HFFc6 (cell line): ENCODE measurements at regions not wholly inside any gene's neighbourhood (a gene's known extent, or its start where the extent isn't known, plus 50 kb on each side); places are given as distances from the start of the nearest gene placed in this dataset.
"Not testable (repeated sequence)": the region's sequence is repeated elsewhere in the genome, so short reads cannot be mapped to it uniquely, and the experiment has no call there.

ENCODE experiments used
- DNase-seq: peaks from one replicate; pipeline ENCODE4 v3.0.0-alpha.2; 2018
- H3K27ac Mint-ChIP-seq: 2 replicates; pipeline ENCODE4 v1.8.0; 2020; ENCODE audit warnings: mild to moderate bottlenecking, mixed read lengths
- H3K27me3 Mint-ChIP-seq: 2 replicates; pipeline ENCODE4 v1.8.0; 2021; ENCODE audit warnings: mild to moderate bottlenecking, moderate library complexity, mixed read lengths; ENCODE audit not compliant: insufficient read depth
- H3K36me3 Mint-ChIP-seq: 2 replicates; pipeline ENCODE4 v1.8.0; 2021; ENCODE audit warnings: low read depth, mixed read lengths
- H3K4me1 Mint-ChIP-seq: 2 replicates; pipeline ENCODE4 v1.8.0; 2020; ENCODE audit warnings: low read depth, mixed read lengths
- H3K4me3 Mint-ChIP-seq: 2 replicates; pipeline ENCODE4 v1.8.0; 2020; ENCODE audit warnings: mild to moderate bottlenecking, moderate library complexity, mixed read lengths
- H3K9me3 Mint-ChIP-seq: 2 replicates; pipeline ENCODE4 v1.8.0; 2020; ENCODE audit warnings: mild to moderate bottlenecking, mixed read lengths
- TF ChIP-seq, protein P1 (sequence below): fragments of 200-600 bp; sonication (generic); IDR thresholded peaks from 2 replicates; pipeline ENCODE4 v1.5.0; 2021; ENCODE audit warnings: antibody characterized with exemption, mild to moderate bottlenecking

DNA sequence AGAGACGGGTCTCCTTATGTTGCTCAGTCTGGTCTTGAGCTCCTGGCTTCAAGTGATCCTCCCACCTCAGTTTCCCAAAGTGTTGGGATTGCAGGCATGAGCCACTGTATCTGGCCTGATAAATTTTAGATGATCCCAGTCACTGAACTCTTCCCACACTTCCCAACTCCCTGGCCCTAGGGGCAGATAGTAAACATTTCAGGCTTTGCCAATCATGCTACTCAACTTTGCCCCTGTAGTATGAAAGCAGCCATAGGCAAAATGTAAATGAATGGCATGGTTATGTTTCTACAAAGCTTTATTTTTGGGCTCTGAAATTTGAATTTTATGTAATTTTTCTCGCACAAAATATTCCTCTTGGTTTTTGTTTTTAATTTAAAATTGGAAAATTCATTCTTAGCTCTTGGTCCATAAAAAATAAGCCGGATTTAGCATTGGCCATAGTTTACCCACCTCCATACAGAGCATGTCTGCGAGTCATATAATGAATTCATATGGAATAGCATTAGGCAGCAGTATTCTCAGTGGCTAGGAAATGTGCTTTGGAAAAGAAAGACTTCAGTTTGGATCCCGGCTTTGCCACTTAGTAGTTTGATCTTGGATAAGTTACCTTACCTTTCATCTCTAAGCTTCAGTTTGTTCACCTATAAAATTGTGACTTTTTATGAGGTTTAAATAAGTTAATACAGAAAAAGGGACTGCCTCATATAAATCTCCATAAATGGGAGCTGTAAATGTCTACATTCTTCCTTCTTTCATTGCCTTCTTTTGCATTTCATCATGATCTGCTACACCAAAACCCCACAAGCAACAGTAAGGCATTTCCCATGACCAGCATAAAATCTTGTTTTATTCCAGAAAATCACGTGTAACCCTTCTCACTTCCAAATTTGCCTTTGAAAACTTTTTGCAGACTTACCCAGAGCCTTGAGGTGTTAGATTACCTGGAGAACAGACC lies 360.3 kb upstream of the TPM1 start:
- H3K4me1 Mint-ChIP-seq: no peaks in the 10 kb centered on the region
- no peak for DNase-seq
- H3K27me3 Mint-ChIP-seq: no peaks in the 10 kb centered on the region; the same call in 1 of the 2 replicates
- H3K36me3 Mint-ChIP-seq: peaks cover 9% of the 10 kb centered on the region
- TF ChIP-seq, protein P1, sequence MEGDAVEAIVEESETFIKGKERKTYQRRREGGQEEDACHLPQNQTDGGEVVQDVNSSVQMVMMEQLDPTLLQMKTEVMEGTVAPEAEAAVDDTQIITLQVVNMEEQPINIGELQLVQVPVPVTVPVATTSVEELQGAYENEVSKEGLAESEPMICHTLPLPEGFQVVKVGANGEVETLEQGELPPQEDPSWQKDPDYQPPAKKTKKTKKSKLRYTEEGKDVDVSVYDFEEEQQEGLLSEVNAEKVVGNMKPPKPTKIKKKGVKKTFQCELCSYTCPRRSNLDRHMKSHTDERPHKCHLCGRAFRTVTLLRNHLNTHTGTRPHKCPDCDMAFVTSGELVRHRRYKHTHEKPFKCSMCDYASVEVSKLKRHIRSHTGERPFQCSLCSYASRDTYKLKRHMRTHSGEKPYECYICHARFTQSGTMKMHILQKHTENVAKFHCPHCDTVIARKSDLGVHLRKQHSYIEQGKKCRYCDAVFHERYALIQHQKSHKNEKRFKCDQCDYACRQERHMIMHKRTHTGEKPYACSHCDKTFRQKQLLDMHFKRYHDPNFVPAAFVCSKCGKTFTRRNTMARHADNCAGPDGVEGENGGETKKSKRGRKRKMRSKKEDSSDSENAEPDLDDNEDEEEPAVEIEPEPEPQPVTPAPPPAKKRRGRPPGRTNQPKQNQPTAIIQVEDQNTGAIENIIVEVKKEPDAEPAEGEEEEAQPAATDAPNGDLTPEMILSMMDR: no peak
- no peaks in the 10 kb centered on the region for H3K9me3 Mint-ChIP-seq
- no peak overlapping the region for H3K27ac Mint-ChIP-seq
- H3K4me3 Mint-ChIP-seq: no peak overlapping the region

- not testable (repeated sequence) for DNase-seq, H3K4me3 Mint-ChIP-seq, H3K36me3 Mint-ChIP-seq, H3K27ac Mint-ChIP-seq, H3K27me3 Mint-ChIP-seq, H3K4me1 Mint-ChIP-seq, H3K9me3 Mint-ChIP-seq
Observed at GRCh38 chr15:62683192-62683591, 359.4 kb upstream of the TPM1 start.

- no peak for DNase-seq
- TF ChIP-seq, protein P1: no peak
- no peaks in the 10 kb centered on the region; the same call in 1 of the 2 replicates for H3K27me3 Mint-ChIP-seq
- no peaks in the 10 kb centered on the region for H3K9me3 Mint-ChIP-seq
- H3K27ac Mint-ChIP-seq: no peak overlapping the region
- no peak overlapping the region for H3K4me3 Mint-ChIP-seq
- no peaks in the 10 kb centered on the region for H3K4me1 Mint-ChIP-seq
- H3K36me3 Mint-ChIP-seq: peaks cover 9% of the 10 kb centered on the region
Observed at GRCh38 chr15:62684123-62684808, 358.3 kb upstream of the TPM1 start.

GRCh38 chr15:62691008-62691407 lies 351.5 kb upstream of the TPM1 start:
- Mint-ChIP-seq H3K9me3 (no peaks in the 10 kb centered on the region), H3K27ac (no peak overlapping the region), H3K27me3 (no peaks in the 10 kb centered on the region), H3K4me1 (no peaks in the 10 kb centered on the region), H3K4me3 (no peak overlapping the region), H3K36me3 (peaks cover 26% of the 10 kb centered on the region)
- DNase-seq: no peak
- TF ChIP-seq, protein P1: no peak

DNA sequence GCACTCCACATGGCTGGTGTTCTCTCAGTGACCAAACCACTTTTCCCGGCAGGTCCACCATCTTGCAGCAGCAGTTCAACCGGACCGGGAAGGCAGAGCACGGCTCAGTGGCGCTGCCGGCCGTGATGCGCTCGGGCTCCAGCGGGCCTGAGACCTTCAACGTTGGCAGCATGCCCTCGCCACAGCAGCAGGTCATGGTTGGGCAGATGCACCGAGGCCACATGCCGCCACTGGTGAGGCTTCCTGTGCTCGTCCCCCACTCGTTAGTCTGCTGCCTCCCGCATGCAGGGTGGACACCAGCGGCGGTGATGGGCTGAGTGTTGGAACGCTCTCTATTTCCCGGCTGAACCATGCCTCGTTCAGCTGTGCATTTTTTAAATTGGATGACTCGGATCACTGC lies 344.9 kb upstream of the TPM1 start:
- Mint-ChIP-seq H3K9me3 (no peaks in the 10 kb centered on the region), H3K27ac (no peak overlapping the region), H3K4me3 (no peak overlapping the region), H3K27me3 (no peaks in the 10 kb centered on the region), H3K4me1 (peaks cover 13% of the 10 kb centered on the region), H3K36me3 (peaks cover 54% of the 10 kb centered on the region)
- TF ChIP-seq, protein P1: no peak
- no peak for DNase-seq

- no peak overlapping the region for H3K27ac Mint-ChIP-seq
- peaks cover 61% of the 10 kb centered on the region for H3K36me3 Mint-ChIP-seq
- TF ChIP-seq, protein P1: no peak
Observed at GRCh38 chr15:62698646-62699045, 343.9 kb upstream of the TPM1 start.

More at GRCh38 chr15:62698646-62699045, 343.9 kb upstream of the TPM1 start:
- Mint-ChIP-seq H3K4me3 (no peak overlapping the region), H3K27me3 (no peaks in the 10 kb centered on the region), H3K9me3 (no peaks in the 10 kb centered on the region), H3K4me1 (peaks cover 13% of the 10 kb centered on the region)
- no peak for DNase-seq
